ENCODE measurements at regions not wholly inside any gene's neighbourhood (a gene's known extent, or its start where the extent isn't known, plus 50 kb on each side); places are given as distances from the start of the nearest gene placed in this dataset.

- Histone ChIP-seq H3K9ac (ENCODE audit: insufficient read depth in 1 of 2, low read length in 2 of 2) (no peak overlapping the region), H3K4me3 (no peak overlapping the region), H3K9me3 (ENCODE audit: control insufficient read depth in 4 of 4, insufficient read depth in 3 of 4, low read length in 3 of 4) (peaks cover 0 to 14% (median 7%) of the 10 kb centered on the region in 4 donors), H3K27ac (ENCODE audit: low read depth in 1 of 2, low read length in 1 of 2) (no peak overlapping the region), H3K36me3 (ENCODE audit: control insufficient read depth in 4 of 4, insufficient read depth in 4 of 4, low read length in 4 of 4) (no peaks in the 10 kb centered on the region), H3K4me1 (ENCODE audit: control insufficient read depth in 5 of 5, insufficient read depth in 5 of 5, low read length in 5 of 5) (no peaks in the 10 kb centered on the region), H3K27me3 (ENCODE audit: control insufficient read depth in 3 of 3, insufficient read depth in 3 of 3, low read length in 2 of 3) (no peaks in the 10 kb centered on the region)
- 91 to 95% methylated on average over 1 of the region's 1 CpG for WGBS, 2 donors
- DNase-seq: no peak
- no peak for ATAC-seq (ENCODE audit: insufficient read depth, low FRiP score)
- no peak for TF ChIP-seq CTCF (IDR thresholded peaks at IDR 0.05; ENCODE audit: control extremely low read depth, extremely low read depth)
These were observed 605.5 kb upstream of the FAM98A start for GRCh38 chr2:34204560-34204959.

GRCh38 chr2:34201099-34201498 lies 602.0 kb upstream of the FAM98A start:
- H3K27me3 ChIP-seq (ENCODE audit: control insufficient read depth in 3 of 3, insufficient read depth in 3 of 3, low read length in 2 of 3): no peaks in the 10 kb centered on the region
- ATAC-seq (ENCODE audit: insufficient read depth, low FRiP score) (no peak), DNase-seq (no peak)
- H3K4me3 ChIP-seq: no peak overlapping the region
- no peak overlapping the region for H3K9ac ChIP-seq (ENCODE audit: insufficient read depth in 1 of 2, low read length in 2 of 2)
- H3K27ac ChIP-seq (ENCODE audit: low read depth in 1 of 2, low read length in 1 of 2): no peak overlapping the region
- no peaks in the 10 kb centered on the region for H3K36me3 ChIP-seq (ENCODE audit: control insufficient read depth in 4 of 4, insufficient read depth in 4 of 4, low read length in 4 of 4)
- TF ChIP-seq CTCF (IDR thresholded peaks at IDR 0.05; ENCODE audit: control extremely low read depth, extremely low read depth): no peak
- no peaks in the 10 kb centered on the region for H3K4me1 ChIP-seq (ENCODE audit: control insufficient read depth in 5 of 5, insufficient read depth in 5 of 5, low read length in 5 of 5)
- H3K9me3 ChIP-seq (ENCODE audit: control insufficient read depth in 4 of 4, insufficient read depth in 3 of 4, low read length in 3 of 4): peaks cover 0 to 1% (median under 1%) of the 10 kb centered on the region in 4 donors
- 65 to 95% methylated on average over 1 of the region's 1 CpG for WGBS, 2 donors

GRCh38 chr2:34199971-34200370 lies 600.9 kb upstream of the FAM98A start:
- Histone ChIP-seq H3K27me3 (ENCODE audit: control insufficient read depth in 3 of 3, insufficient read depth in 3 of 3, low read length in 2 of 3) (no peaks in the 10 kb centered on the region), H3K4me3 (no peak overlapping the region), H3K4me1 (ENCODE audit: control insufficient read depth in 5 of 5, insufficient read depth in 5 of 5, low read length in 5 of 5) (no peaks in the 10 kb centered on the region), H3K36me3 (ENCODE audit: control insufficient read depth in 4 of 4, insufficient read depth in 4 of 4, low read length in 4 of 4) (no peaks in the 10 kb centered on the region), H3K9ac (ENCODE audit: insufficient read depth in 1 of 2, low read length in 2 of 2) (no peak overlapping the region), H3K9me3 (ENCODE audit: control insufficient read depth in 4 of 4, insufficient read depth in 3 of 4, low read length in 3 of 4) (no peaks in the 10 kb centered on the region), H3K27ac (ENCODE audit: low read depth in 1 of 2, low read length in 1 of 2) (no peak overlapping the region)
- DNase-seq: no peak
- TF ChIP-seq CTCF (IDR thresholded peaks at IDR 0.05; ENCODE audit: control extremely low read depth, extremely low read depth): no peak
- ATAC-seq (ENCODE audit: insufficient read depth, low FRiP score): no peak

- ATAC-seq (ENCODE audit: insufficient read depth, low FRiP score) (no peak), DNase-seq (no peak)
- WGBS, 2 donors: 79 to 84% methylated on average over 3 of the region's 3 CpGs
- Histone ChIP-seq H3K4me1 (ENCODE audit: control insufficient read depth in 5 of 5, insufficient read depth in 5 of 5, low read length in 5 of 5) (no peaks in the 10 kb centered on the region), H3K27ac (ENCODE audit: low read depth in 1 of 2, low read length in 1 of 2) (no peak overlapping the region), H3K9me3 (ENCODE audit: control insufficient read depth in 4 of 4, insufficient read depth in 3 of 4, low read length in 3 of 4) (peaks cover 0 to 2% (median 0%) of the 10 kb centered on the region in 4 donors), H3K27me3 (ENCODE audit: control insufficient read depth in 3 of 3, insufficient read depth in 3 of 3, low read length in 2 of 3) (no peaks in the 10 kb centered on the region), H3K9ac (ENCODE audit: insufficient read depth in 1 of 2, low read length in 2 of 2) (no peak overlapping the region), H3K36me3 (ENCODE audit: control insufficient read depth in 4 of 4, insufficient read depth in 4 of 4, low read length in 4 of 4) (no peaks in the 10 kb centered on the region), H3K4me3 (no peak overlapping the region)
- TF ChIP-seq CTCF (IDR thresholded peaks at IDR 0.05; ENCODE audit: control extremely low read depth, extremely low read depth): no peak
These were observed 594.1 kb upstream of the FAM98A start for GRCh38 chr2:34193164-34193563.

Measured in lung (tissue), 11 donors.